Jurkat, Clone E6-1 (cell line): ENCODE measurements at regions not wholly inside any gene's neighbourhood (a gene's known extent, or its start where the extent isn't known, plus 50 kb on each side); places are given as distances from the start of the nearest gene placed in this dataset.
"Not testable (repeated sequence)": the region's sequence is repeated elsewhere in the genome, so short reads cannot be mapped to it uniquely, and the experiment has no call there.

Source experiments
- DNase-seq: peaks from one replicate; pipeline ENCODE4 v3.0.0-alpha.2; 2011; ENCODE audit warnings: low read depth, low spot score
- H3K4me3 ChIP-seq: 2 replicates; pipeline ENCODE4 v1.5.1; 2011; ENCODE audit warnings: mild to moderate bottlenecking, low read length, control low read depth, moderate library complexity

GRCh38 chr6:102895683-102896082, 1502.2 kb downstream of the GRIK2 start:
- no peak overlapping the region for H3K4me3 ChIP-seq
- DNase-seq, result no peak

GRCh38 chr6:102885165-102885564, 1491.7 kb downstream of the GRIK2 start:
- DNase-seq, result no peak
- H3K4me3 ChIP-seq, result no peak overlapping the region

DNA sequence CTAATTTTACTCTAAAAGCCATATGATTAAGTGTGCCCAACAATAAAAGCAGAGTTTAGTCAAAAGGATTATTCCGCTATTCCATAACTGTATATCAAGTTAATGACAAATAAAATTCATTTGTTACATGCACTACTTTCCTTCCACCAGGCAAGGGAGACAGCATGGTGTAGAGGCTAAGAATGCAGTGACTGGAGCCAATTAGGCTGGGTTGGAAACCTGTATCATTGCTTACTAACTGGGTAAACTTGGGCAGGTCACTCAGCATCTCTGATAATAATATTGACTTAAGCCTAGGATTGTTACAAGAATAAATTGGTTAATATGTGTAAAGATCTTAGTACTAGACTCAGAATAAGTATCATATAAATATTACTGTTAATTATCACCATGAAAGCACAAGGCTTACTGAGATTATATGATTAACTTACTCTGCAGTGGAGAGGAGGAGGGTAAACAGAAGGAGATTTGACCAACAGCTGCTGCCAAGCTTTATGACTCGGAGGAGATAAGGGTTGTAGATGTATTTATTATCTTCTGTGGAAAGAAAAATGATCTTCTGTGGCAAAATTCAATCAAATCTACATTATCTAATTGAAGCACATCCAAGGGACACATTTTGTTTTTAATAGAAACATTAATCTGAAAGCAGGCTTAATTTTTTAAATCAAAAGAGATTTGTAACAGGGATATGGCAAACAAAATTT, 1459.9 kb downstream of the GRIK2 start:
- no peak for DNase-seq
- no peak overlapping the region for H3K4me3 ChIP-seq

DNA sequence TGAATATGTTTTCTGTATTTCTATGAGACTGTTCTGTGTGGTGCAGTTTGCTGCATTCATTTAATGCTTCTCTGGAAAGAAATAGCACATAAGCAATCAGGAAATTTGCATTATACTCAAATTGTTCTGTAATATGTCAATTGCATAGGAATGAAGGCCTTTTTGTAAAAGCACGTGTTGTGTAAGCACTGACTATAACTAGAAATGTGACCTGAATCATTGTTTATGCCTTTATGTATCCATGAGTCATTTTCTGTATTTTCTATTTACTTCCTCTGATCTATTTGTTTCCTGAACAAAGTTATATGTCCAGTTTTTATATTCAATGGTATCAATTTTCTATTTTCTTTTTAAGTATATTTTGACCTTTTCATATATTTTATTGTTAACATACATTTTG, 1455.3 kb downstream of the GRIK2 start:
- no peak overlapping the region for H3K4me3 ChIP-seq
- DNase-seq, result no peak

GRCh38 chr6:102848210-102848609, 1454.7 kb downstream of the GRIK2 start:
- H3K4me3 ChIP-seq, result no peak overlapping the region
- DNase-seq, result no peak

DNA sequence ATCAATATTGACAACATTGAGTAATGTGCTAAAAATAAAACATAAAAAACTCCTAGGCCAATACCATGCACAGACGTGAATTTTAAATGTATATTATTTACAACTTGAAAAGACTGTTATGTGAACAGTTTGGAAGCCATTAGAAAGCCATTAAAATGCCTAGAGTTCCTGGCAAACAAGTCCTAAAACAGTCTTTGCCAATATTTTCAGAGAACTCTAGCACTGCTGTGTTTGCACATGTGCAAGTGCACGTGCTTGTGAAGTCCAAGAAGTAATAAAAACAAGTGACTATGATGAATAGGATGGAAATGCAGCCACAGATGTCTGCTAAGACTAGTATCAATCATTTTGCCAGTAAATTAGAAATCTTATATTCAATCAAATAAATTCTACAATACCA, 1447.6 kb downstream of the GRIK2 start:
- no peak overlapping the region for H3K4me3 ChIP-seq
- DNase-seq, result no peak

DNA sequence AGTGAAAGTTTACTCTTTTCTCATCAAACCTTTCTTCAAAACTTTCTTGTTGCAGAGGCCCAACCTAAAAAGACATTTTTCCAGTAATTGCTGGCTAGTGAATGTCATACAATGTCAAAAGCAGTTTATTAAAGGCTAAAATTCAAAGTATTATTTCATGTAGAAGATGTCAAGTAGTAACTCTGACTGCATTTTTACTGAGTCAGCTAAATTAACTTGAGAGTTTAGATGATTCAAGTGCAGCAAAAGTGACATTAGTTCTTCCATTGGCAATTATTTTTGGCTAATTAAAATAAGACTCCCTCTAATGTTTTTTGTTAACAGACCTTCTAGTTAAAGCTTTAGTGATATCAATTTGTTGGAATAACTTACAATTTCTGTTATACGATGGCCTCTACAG, 1438.5 kb downstream of the GRIK2 start:
- H3K4me3 ChIP-seq, result no peak overlapping the region
- DNase-seq, result no peak

- no peak overlapping the region for H3K4me3 ChIP-seq
- DNase-seq, result no peak
Observed at GRCh38 chr6:102820098-102820497, 1426.6 kb downstream of the GRIK2 start.

- H3K4me3 ChIP-seq, result no peak overlapping the region
- DNase-seq, result no peak
Observed at GRCh38 chr6:102815207-102815606, 1421.7 kb downstream of the GRIK2 start.

GRCh38 chr6:102813489-102814275, 1420.2 kb downstream of the GRIK2 start:
- DNase-seq, result no peak
- no peak overlapping the region for H3K4me3 ChIP-seq

DNA sequence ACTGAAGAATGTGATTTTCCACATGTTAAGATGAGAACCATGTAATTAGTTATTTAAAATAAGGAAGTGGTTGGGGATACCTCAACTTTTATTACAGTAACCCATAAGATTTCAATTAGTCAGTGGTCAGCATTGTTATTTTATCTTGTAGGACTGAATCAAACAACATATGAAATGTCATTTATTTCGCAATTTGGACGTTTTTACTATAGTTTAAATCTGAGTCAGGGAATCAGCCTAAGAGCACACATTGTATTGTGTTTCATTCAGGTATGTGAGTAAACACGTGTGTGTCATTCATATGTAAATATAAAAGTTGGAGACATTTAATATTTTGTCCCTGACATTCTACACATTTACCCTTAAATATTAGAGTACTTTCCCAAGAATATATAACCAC, 1418.7 kb downstream of the GRIK2 start:
- no peak overlapping the region for H3K4me3 ChIP-seq
- no peak for DNase-seq

GRCh38 chr6:102808944-102809505, 1415.5 kb downstream of the GRIK2 start:
- not testable (repeated sequence) for H3K4me3 ChIP-seq, DNase-seq

GRCh38 chr6:102799051-102799450, 1405.5 kb downstream of the GRIK2 start:
- no peak overlapping the region for H3K4me3 ChIP-seq
- no peak for DNase-seq

DNA sequence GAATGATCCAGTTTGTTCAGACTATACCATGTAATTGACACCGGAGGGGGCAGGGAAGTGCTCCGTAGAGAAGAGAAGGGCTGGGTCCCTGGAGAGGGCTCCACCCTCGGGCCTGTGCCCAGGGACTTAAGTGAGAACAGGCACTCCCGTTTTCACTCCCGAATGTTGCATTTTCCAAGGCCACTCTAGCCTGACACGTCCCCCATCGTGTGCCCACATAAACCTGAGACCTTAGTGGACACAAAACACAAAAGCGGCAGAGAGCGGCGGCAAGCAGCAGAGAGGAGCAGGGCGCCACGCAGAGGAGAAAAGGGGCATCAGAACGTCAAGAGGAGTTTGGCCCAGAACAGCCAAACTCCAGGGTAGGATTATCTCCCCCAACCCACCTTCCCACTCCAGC, 1405.1 kb downstream of the GRIK2 start:
- no peak overlapping the region for H3K4me3 ChIP-seq
- no peak for DNase-seq

DNA sequence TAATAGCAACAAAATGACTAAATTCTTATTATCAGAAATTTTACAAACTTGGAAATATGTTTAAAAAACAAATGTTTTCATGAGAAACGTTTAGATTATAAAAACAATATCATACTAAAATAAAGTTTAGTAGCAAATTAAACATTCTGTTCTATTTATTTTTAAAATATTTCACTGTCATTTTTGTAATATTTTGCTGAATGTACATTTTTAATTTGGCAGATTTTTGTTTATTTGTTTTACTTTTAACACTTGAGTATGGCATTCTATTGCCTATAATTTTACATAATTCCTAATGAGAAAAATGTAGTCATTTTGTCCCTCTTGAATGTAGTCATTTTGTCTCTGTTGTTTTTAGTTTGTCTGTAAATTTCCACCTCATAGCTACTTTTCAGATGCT, 1400.2 kb downstream of the GRIK2 start:
- H3K4me3 ChIP-seq, result no peak overlapping the region
- DNase-seq, result no peak

GRCh38 chr6:102774326-102774725, 1380.8 kb downstream of the GRIK2 start:
- no peak overlapping the region for H3K4me3 ChIP-seq
- no peak for DNase-seq

DNA sequence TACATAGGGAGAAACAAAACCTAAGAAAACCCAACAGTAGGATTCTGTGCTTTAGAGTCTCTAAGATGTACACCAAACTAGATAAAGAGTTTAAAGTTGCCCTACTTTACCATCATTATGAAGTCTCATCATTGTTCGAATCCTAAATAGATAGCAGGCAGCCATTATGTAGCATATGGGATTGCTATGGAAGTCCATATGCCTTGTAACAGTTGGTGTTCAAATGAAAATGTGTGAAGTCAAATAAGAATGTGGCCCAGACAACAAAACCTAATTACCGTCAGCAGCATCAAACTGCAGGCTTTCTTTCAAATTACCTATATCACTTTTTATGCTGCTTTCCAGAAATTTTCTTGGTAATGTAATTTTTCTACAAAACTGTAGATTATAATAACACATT, 1380.1 kb downstream of the GRIK2 start:
- DNase-seq, result no peak
- no peak overlapping the region for H3K4me3 ChIP-seq

DNA sequence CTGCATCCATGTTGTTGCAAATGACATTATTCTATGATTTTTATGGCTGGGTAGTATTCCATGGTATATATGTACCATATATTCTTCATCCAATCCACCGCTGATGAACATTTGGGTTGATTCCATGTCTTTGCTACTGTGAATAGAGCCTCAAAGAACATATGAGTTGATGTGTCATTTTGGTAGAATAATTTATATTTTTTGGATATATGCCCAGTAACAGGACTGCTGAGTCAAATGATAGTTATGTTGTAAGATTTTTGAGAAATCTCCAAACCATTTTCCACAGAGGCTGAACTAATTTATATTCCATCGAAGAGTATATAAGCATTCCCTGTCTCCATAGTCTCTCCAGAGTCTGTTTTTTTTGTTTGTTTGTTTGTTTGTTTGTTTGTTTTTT, 1373.5 kb downstream of the GRIK2 start:
- no peak for DNase-seq
- H3K4me3 ChIP-seq, result no peak overlapping the region

DNA sequence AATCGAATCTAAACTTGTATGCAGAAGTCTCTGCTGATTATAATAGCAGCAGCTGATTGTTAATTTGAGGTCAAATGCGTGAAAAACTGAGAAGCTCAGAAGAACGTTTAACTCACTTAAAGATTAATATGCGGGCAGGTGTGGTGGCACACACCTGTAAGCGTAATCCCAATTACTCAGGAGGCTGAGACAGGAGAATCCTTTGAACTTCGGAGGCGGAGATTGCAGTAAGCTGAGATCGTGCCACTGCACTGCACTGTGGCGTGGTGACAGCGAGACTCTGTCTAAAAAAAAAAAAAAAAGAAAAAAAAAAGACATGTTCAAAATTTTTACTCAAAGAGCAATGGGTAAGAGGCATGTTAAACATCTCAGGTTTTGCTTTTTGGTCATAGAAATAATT, 1370.8 kb downstream of the GRIK2 start:
- DNase-seq, result no peak
- no peak overlapping the region for H3K4me3 ChIP-seq

DNA sequence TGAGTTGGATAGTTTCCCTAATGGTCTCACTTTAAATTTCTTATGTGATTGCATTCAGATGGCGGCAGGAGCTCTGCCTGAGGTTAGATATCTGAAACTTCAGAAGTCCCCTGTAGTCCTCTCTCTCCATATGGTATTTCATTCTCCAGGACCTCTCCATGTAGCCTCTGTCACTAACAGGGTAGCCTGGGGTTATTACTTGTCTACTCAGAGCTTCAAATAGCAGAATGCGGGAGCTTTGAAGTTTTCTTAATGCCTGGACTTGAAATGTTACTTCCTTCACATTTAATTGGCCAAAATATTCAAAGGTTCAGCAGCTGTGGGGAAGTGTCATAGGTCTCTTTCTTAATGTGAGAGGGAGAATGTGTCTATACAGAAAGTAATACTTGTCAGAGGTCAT, 1370.4 kb downstream of the GRIK2 start:
- DNase-seq, result no peak
- H3K4me3 ChIP-seq, result no peak overlapping the region

DNA sequence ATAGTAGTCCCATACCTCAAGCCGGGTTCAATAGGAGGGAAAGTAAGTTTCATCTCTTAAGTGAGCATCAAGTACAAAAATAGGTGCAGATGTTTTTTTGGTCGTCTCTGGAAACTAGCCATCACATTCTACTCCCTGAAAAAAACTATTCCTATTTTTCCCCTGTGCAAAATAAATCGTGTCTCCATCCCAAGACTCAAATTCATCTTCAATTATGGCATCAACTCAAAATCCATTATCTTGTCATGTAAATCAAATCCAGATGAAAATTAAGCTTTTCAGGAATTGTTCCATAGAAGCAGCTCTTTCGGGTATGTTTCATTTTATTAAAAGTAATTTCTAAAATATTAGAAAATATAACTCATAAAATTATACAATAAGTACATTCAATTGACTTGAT, 1368.4 kb downstream of the GRIK2 start:
- no peak overlapping the region for H3K4me3 ChIP-seq
- DNase-seq, result no peak
